PC-3 (cell line): ENCODE measurements at regions not wholly inside any gene's neighbourhood (a gene's known extent, or its start where the extent isn't known, plus 50 kb on each side); places are given as distances from the start of the nearest gene placed in this dataset.

Experiments
- EZH2phosphoT487 ChIP-seq: fragments of 300-600 bp; sonication (generic); IDR thresholded peaks from 2 replicates; pipeline ENCODE4 v1.6.1; 2018; ENCODE audit warnings: mild to moderate bottlenecking, antibody characterized with exemption, low read length, borderline replicate concordance
- TF ChIP-seq, protein P1 (sequence below): fragments of 300-600 bp; sonication (generic); conservative IDR thresholded peaks from 2 replicates; pipeline ENCODE4 v1.5.1; 2017; ENCODE audit warnings: antibody characterized with exemption, low read depth, mild to moderate bottlenecking, low read length

DNA sequence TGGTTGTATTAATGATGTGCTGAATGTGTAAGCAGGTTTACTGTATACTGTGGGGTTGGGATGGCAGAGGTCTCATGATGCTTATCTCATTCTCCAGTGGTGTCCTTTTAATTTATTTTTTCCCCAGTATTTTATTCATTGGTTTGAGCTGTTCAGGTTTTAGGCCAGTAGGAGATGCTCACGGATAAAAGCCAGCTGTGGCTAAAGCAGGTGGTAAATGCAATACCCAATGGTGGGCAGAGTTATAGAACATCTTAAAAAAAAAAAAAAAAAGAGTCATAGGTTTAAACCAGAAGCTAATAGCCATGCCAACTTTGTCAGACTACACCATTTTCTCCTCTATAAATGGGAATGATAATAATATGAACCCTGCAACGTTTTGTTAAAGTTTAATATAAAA is 57.8 kb upstream of the NEUROD1 start:
- TF ChIP-seq, protein P1, sequence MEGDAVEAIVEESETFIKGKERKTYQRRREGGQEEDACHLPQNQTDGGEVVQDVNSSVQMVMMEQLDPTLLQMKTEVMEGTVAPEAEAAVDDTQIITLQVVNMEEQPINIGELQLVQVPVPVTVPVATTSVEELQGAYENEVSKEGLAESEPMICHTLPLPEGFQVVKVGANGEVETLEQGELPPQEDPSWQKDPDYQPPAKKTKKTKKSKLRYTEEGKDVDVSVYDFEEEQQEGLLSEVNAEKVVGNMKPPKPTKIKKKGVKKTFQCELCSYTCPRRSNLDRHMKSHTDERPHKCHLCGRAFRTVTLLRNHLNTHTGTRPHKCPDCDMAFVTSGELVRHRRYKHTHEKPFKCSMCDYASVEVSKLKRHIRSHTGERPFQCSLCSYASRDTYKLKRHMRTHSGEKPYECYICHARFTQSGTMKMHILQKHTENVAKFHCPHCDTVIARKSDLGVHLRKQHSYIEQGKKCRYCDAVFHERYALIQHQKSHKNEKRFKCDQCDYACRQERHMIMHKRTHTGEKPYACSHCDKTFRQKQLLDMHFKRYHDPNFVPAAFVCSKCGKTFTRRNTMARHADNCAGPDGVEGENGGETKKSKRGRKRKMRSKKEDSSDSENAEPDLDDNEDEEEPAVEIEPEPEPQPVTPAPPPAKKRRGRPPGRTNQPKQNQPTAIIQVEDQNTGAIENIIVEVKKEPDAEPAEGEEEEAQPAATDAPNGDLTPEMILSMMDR: peak; percentile 58
- TF ChIP-seq EZH2phosphoT487: no peak
